NB4 (cell line): ENCODE measurements at regions not wholly inside any gene's neighbourhood (a gene's known extent, or its start where the extent isn't known, plus 50 kb on each side); places are given as distances from the start of the nearest gene placed in this dataset.

Experiments used
- CTCF ChIP-seq: IDR thresholded peaks from one replicate; pipeline ENCODE4 v1.5.1; 2012; ENCODE audit warnings: low read depth, low read length
- MAX ChIP-seq: IDR thresholded peaks from 2 replicates; pipeline ENCODE4 v1.6.1; 2011; ENCODE audit warnings: low read depth, low read length
- MYC ChIP-seq: IDR thresholded peaks from 2 replicates; pipeline ENCODE4 v1.6.1; 2011; ENCODE audit warnings: low read depth, low read length
- POLR2A ChIP-seq: IDR thresholded peaks from 2 replicates; pipeline ENCODE4 v1.6.1; 2011; ENCODE audit warnings: mild to moderate bottlenecking; ENCODE audit not compliant: insufficient read length; ENCODE audit errors: extremely low read depth

DNA sequence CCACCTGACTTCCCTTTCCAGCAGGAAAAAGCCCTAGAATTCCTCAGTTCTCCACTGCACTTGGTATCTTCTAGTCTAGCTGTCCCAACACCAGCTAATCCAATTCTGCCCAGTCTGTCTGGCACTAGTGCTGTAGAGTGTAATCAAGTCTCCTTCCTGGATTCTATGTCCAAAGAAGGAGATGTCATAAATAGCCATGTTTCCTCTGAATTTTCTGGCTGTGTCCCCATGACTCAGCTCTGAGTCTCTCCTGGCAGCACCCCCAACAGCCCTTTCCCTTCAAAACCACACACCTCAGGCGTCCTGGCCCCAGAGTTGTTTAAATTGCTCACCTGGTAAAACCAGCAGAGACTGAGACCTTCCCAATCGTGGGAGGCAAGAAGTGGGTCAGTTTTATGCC lies 197.2 kb downstream of the GRXCR1 start:
- TF ChIP-seq CTCF (no peak), POLR2A (no peak), MAX (no peak), MYC (no peak)
